Muscle layer of duodenum (tissue), 2 donors: ENCODE measurements at regions not wholly inside any gene's neighbourhood (a gene's known extent, or its start where the extent isn't known, plus 50 kb on each side); places are given as distances from the start of the nearest gene placed in this dataset.
"Not testable (repeated sequence)": the region's sequence is repeated elsewhere in the genome, so short reads cannot be mapped to it uniquely, and the experiment has no call there.

Experiments
- H3K27ac ChIP-seq: one replicate; pipeline ENCODE4 v1.7.0; 2013; ENCODE audit warnings: mild to moderate bottlenecking, low read length
- H3K27me3 ChIP-seq: one replicate; pipeline ENCODE4 v1.7.0; 2013; ENCODE audit warnings: low read depth, mild to moderate bottlenecking, control low read depth, low read length
- H3K36me3 ChIP-seq, 2 donors: one replicate each; pipeline ENCODE4 v1.7.0; 2013; ENCODE audit warnings: low read length in 2 of 2, control low read depth in 1 of 2, mild to moderate bottlenecking in 1 of 2; ENCODE audit not compliant: insufficient read depth in 2 of 2, control insufficient read depth in 1 of 2
- H3K4me1 ChIP-seq, 2 donors: one replicate each; pipeline ENCODE4 v1.7.0; 2013; ENCODE audit warnings: low read length in 2 of 2, mild to moderate bottlenecking in 2 of 2, control low read depth in 1 of 2, moderate library complexity in 1 of 2; ENCODE audit not compliant: insufficient read depth in 2 of 2, control insufficient read depth in 1 of 2
- H3K4me3 ChIP-seq, 2 donors: one replicate each; pipeline ENCODE4 v1.7.0; 2013; ENCODE audit warnings: low read length in 2 of 2, low read depth in 1 of 2, mild to moderate bottlenecking in 1 of 2
- H3K9me3 ChIP-seq, 2 donors: one replicate each; pipeline ENCODE4 v1.7.0; 2013; ENCODE audit warnings: low read length in 2 of 2, control low read depth in 1 of 2, mild to moderate bottlenecking in 1 of 2; ENCODE audit not compliant: control insufficient read depth in 1 of 2
- donor health status: healthy.

DNA sequence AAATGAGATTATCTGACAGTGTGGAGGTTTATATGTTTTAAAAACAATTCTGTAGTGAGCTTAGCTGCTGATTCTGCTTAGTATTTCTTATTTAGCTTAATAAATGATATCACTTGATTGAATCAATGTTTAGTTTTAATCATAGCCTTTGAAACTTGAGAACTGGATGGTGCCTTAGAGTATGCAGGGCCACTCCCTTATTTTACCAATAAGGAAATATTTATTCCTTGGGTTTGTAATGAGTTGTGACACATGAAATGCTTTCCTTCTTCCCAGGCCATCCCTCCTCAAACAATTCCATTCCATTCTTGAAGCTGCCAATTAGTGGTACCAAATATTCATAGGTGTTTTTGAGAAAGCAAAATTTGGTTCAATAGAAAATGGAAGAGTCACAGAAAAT lies 183.8 kb upstream of the DCC start:
- Histone ChIP-seq H3K9me3 (no peaks in the 10 kb centered on the region), H3K36me3 (no peaks in the 10 kb centered on the region), H3K4me3 (no peak overlapping the region), H3K27me3 (no peaks in the 10 kb centered on the region), H3K4me1 (no peaks in the 10 kb centered on the region), H3K27ac (no peak overlapping the region)

DNA sequence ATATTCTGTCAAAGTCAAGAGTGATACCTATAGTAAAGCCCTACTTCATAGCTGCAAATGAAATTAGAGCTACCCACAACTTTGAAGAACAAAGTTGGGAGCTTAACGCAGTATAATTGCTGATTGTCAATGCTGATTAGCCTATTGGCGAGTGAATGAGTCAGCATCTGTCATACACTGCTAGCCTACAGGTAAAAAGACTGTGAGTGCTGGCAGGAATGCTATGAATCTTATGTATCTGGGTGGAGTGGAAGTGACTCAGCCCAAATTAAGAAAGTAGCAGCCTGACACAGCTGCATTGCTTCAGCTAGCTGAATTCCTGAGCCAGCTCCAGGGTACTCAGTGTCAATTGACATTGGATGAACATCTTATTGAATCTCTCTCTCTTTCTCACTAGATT lies 179.4 kb upstream of the DCC start:
- H3K4me1 ChIP-seq = no peaks in the 10 kb centered on the region

DNA sequence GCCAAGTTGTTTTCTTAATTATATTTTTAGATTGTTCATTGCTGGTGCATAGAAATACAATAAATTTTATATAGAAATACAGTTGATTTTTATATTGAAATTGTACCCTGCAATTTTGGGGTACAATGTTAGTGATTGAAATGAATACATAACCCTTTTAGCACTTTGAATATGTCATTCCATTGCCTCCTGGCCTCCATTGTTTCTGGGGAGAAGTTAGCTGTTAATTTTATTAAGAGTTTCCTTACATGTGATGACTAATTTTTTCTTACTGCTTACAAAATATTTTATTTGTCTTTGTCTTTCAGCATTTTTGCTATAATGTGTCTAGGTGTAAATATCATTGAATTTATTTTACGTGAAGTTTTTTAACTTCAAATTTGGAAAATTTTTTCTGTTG lies 176.5 kb upstream of the DCC start:
- Histone ChIP-seq H3K4me1 (no peaks in the 10 kb centered on the region), H3K9me3 (no peaks in the 10 kb centered on the region), H3K36me3 (no peaks in the 10 kb centered on the region), H3K27ac (no peak overlapping the region), H3K27me3 (no peaks in the 10 kb centered on the region), H3K4me3 (no peak overlapping the region)

More for the DNA sequence above, 179.4 kb upstream of the DCC start:
- Histone ChIP-seq H3K27ac (no peak overlapping the region), H3K4me3 (no peak overlapping the region), H3K27me3 (no peaks in the 10 kb centered on the region), H3K36me3 (no peaks in the 10 kb centered on the region), H3K9me3 (no peaks in the 10 kb centered on the region)

DNA sequence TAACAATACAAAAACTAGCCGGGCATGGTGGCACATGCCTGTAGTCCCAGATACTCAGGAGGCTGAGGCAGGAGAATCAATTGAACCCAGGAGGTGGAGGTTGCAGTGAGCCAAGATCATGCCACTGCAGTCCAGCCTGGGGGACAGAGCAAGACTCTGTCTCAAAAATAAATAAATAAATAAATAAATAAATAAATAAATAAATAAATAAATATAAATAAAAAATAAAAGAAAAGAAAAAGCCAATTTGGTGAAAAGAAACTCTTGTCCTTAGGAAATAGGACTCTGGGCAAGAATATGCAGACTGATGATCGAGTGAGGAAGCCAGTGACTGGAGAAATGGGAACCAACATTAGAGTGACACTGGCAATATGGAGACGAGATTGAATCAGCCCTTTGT lies 171.9 kb upstream of the DCC start:
- H3K9me3 ChIP-seq, H3K27me3 ChIP-seq, H3K36me3 ChIP-seq, H3K27ac ChIP-seq, H3K4me1 ChIP-seq, H3K4me3 ChIP-seq: not testable (repeated sequence)

DNA sequence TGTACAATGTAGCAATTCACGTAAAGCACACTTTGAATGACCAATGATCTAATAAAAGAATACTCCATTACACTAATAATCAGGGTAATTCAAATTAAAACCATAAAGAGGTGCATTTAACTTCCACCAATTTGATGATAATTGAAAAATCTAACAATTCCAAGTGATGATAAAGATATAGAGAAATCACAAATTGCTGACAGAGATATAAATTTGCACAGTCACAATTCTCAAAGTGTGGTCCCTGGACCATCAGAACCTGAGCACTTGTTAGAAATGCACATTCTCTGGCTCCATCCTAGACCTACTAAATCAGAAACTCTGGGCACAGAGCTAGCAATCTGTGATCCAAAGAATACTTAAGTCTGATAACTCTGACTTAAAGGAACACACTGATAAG lies 165.8 kb upstream of the DCC start:
- no peaks in the 10 kb centered on the region for H3K36me3 ChIP-seq
- no peaks in the 10 kb centered on the region for H3K27me3 ChIP-seq
- H3K4me3 ChIP-seq = no peak overlapping the region
- H3K9me3 ChIP-seq = no peaks in the 10 kb centered on the region
- no peak overlapping the region for H3K27ac ChIP-seq
- H3K4me1 ChIP-seq = no peaks in the 10 kb centered on the region

DNA sequence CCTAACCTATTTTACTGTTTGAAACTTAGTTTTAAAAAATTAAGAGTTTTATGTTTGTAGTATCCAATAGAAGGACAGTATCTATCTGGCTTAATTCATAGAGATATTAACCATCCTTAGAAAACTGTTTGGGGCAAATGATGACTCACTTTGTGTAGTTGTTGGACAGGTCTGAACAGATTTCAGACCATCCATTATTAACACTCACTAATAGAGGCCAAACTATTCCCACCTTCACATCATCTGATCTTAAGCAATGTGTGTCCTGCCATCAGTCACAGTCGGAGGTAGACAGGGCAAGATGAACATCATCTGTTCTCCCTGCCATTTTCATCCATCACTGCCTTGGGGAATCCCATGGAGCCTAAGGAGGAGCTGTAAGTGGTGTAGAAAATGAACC lies 164.6 kb upstream of the DCC start:
- Histone ChIP-seq H3K4me1 (no peaks in the 10 kb centered on the region), H3K36me3 (no peaks in the 10 kb centered on the region), H3K9me3 (no peaks in the 10 kb centered on the region), H3K27ac (no peak overlapping the region), H3K4me3 (no peak overlapping the region), H3K27me3 (no peaks in the 10 kb centered on the region)

DNA sequence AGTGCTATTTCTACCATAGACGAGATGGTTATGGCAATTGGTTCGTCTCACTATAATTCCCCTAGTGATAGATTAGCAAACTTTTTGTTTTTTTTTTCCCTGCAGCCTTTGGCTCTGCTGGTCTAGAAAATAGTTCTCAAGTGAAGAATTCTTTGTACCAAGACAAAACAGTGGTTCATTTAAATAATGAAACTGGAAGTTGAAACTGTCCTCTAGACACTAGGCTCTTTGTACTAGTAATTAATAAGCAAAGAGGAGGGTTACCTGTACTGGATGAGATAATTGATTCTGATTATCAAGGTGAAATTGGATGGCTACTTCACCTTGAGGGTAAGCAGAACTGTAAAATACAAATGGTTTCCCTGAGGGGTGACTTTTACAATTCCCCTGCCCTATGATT lies 156.9 kb upstream of the DCC start:
- no peaks in the 10 kb centered on the region for H3K27me3 ChIP-seq
- H3K27ac ChIP-seq = no peak overlapping the region
- no peaks in the 10 kb centered on the region for H3K9me3 ChIP-seq
- H3K4me3 ChIP-seq = no peak overlapping the region
- H3K4me1 ChIP-seq = no peaks in the 10 kb centered on the region
- H3K36me3 ChIP-seq = no peaks in the 10 kb centered on the region

DNA sequence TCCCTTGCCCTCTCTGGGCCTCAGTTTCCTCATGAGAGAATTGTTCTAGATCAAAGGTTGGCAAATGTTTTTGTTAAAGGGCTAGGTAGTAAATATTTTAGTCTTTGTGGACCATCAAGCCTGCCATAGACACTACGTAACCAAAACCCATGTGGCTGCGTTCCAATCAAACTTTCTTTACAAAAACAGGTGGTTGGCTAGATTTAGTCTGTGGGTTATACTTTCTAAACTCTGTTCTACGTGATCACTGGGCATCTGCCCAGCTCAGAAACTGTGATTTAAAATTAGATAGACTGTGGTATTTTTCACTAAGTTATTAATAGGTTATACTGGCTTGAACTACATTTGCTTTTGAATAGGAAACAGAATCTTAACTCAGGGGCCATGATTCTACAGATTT lies 149.8 kb upstream of the DCC start:
- Histone ChIP-seq H3K4me3 (no peak overlapping the region), H3K27me3 (no peaks in the 10 kb centered on the region), H3K36me3 (no peaks in the 10 kb centered on the region), H3K27ac (no peak overlapping the region), H3K9me3 (no peaks in the 10 kb centered on the region), H3K4me1 (no peaks in the 10 kb centered on the region)

DNA sequence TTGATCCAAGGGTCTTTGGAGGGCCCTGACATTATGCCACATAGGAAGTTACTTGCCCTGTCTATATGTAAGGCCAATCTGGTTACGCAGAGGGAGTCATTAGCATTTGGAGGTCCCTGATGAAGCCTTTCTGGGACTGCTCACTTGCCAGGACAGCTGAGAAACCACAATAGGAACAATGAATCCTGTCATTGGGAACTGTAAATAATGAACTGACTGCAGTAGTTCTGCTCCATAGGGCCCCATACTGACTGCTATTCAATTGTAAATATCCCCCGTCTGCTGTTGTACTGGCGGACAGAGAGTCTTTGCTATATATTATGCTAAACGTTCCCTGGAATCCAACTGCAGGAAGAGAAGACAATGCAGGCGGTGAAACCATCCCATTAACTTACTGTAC lies 149.4 kb upstream of the DCC start:
- H3K4me1 ChIP-seq = no peaks in the 10 kb centered on the region
- no peak overlapping the region for H3K4me3 ChIP-seq

DNA sequence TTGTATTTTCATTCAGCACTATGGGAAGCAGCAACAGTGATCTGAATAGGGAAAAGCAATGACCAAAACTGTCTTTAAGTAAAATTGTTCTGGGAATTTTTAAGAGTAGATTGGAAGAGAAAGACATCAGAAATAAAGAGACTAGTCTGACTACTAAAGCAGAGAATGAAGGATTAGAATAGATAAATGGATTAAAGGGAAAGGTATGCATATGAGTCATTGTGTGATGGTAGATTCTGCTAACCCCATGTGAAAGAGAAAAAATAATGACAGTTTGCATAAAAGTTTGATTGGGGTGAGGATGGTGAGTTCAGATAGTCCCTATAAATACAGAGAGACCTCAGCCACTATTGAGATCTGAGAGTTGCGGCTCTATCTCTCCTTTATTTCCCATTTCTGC lies 139.6 kb upstream of the DCC start:
- Histone ChIP-seq H3K4me3 (no peak overlapping the region), H3K27me3 (no peaks in the 10 kb centered on the region), H3K36me3 (no peaks in the 10 kb centered on the region), H3K4me1 (no peaks in the 10 kb centered on the region), H3K9me3 (no peaks in the 10 kb centered on the region), H3K27ac (no peak overlapping the region)

More for the DNA sequence above, 149.4 kb upstream of the DCC start:
- no peaks in the 10 kb centered on the region for H3K9me3 ChIP-seq
- H3K27ac ChIP-seq = no peak overlapping the region
- no peaks in the 10 kb centered on the region for H3K36me3 ChIP-seq
- no peaks in the 10 kb centered on the region for H3K27me3 ChIP-seq

DNA sequence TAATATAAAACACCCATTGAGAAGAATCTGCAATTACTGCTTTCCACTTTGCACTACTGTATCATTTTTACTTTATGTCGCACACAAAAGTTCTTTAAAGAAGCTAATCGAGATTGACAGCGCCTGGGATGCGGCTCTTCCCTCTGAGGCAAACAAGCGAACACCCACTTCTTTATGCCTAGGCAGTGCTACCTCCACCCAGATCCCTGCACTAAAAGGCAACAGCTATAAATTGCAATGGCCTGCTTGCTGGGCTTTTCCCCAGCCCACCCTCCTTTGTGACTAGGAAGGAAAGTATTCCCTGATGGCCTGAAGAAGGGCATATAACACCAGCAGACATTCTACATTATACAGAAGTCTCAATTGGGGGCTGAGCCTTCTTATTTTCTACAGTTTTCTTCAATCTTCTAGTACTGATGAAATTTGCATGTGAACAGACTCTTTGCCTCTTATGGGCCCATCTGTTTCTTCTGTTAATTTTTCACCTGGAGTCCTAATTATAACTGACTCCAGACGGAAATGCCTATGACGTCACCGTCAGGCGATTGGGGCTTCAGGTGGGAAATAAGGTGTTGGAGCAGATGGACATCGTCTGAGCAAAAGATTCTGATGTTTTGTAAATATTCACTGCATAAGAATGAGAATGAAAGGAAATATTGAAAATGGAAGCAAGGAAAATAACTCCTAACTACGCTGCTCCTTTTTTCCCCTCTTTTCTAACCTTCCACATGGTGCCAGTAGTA lies 138.9 kb upstream of the DCC start:
- Histone ChIP-seq H3K4me1 (no peaks in the 10 kb centered on the region), H3K36me3 (no peaks in the 10 kb centered on the region), H3K4me3 (no peak overlapping the region), H3K27ac (no peak overlapping the region), H3K27me3 (no peaks in the 10 kb centered on the region), H3K9me3 (no peaks in the 10 kb centered on the region)

DNA sequence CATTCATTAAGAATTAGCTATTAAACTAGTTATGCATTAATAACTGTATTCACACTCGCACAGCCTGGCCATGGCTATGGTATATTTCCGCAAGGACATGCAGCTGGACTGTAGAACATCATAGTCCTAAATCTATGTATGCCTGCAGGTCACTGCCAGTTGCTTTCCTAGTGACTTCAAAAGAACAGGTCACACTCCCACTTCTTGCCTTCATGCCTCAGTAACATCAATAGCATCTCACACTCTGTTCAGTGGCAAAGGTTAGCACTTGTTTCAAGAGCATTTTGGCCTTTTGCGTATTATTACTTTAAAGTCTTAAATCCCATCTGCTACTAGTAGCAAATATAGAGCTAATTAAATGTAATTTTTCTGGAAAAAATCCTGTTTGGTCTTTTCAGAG lies 131.4 kb upstream of the DCC start:
- no peaks in the 10 kb centered on the region for H3K36me3 ChIP-seq
- no peak overlapping the region for H3K27ac ChIP-seq
- H3K9me3 ChIP-seq = no peaks in the 10 kb centered on the region
- no peaks in the 10 kb centered on the region for H3K27me3 ChIP-seq
- no peak overlapping the region for H3K4me3 ChIP-seq
- H3K4me1 ChIP-seq = no peaks in the 10 kb centered on the region
